ENCODE measurements at regions not wholly inside any gene's neighbourhood (a gene's known extent, or its start where the extent isn't known, plus 50 kb on each side); places are given as distances from the start of the nearest gene placed in this dataset.

DNA sequence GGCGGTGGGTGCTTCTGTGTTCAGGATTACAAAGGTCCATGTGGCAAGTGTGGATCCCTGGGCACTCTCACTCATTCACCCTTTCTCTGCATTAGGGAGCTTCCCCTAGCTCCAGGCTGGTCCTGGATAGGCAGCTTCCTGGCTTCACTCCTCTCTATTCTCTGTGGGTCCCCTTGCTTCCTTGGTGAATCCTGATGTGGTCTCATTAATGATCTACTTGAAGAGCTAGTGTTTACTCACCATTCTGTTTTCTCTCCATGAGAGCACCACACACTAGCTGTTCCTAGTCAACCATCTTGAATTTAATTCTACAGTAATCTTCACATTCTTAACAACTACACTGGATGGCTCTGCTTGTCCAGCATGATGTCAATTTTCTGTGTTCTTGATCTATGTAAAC lies 90.0 kb upstream of the PLPPR1 start:
- no peak for ATAC-seq
- ChIA-PET POLR2A (ENCODE audit: unreplicated experiment) (no interaction called here), CTCF (no interaction called here)

DNA sequence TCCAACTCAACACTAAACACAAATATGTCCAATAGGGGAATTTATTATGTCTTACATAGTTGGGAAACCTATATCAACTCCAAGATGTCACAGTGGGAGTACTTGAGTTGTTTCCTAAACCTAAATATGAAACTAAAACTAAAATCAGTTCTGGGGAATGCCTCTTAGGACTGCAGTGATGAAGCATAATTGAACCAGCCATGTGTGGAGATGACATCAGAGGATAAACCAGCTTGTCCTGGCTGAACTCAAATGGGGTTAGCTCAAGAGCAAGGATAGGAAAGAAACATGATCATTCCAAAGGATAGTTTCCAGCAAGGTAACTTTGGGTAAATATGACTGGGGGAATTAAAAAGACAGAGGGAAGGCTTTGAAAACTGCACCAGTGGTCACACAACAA lies 88.9 kb upstream of the PLPPR1 start:
- Histone ChIP-seq H3F3A (ENCODE audit: low read length, unreplicated experiment) (no peaks in the 10 kb centered on the region), H3K9me3 (ENCODE audit: low read length) (no peaks in the 10 kb centered on the region), H3K27me3 (ENCODE audit: low read length) (no peaks in the 10 kb centered on the region), H3K79me2 (ENCODE audit: low read length) (no peaks in the 10 kb centered on the region), H3K9ac (ENCODE audit: low read length) (no peak overlapping the region), H3K4me1 (ENCODE audit: insufficient read depth, low read length) (no peaks in the 10 kb centered on the region), H2AFZ (ENCODE audit: low read length) (no peak overlapping the region), H3K4me3 (ENCODE audit: low read length) (no peak overlapping the region), H3K27ac (ENCODE audit: low read length) (no peak overlapping the region), H3K9me2 (replicated peaks; ENCODE audit: low read length) (no peaks in the 10 kb centered on the region), H3K4me2 (ENCODE audit: low read length) (no peak overlapping the region), H3K36me3 (ENCODE audit: low read depth, low read length) (no peaks in the 10 kb centered on the region), H4K20me1 (ENCODE audit: low read length) (no peaks in the 10 kb centered on the region)
- ATAC-seq (no peak), DNase-seq (no peak)
- TF ChIP-seq, protein P1, sequence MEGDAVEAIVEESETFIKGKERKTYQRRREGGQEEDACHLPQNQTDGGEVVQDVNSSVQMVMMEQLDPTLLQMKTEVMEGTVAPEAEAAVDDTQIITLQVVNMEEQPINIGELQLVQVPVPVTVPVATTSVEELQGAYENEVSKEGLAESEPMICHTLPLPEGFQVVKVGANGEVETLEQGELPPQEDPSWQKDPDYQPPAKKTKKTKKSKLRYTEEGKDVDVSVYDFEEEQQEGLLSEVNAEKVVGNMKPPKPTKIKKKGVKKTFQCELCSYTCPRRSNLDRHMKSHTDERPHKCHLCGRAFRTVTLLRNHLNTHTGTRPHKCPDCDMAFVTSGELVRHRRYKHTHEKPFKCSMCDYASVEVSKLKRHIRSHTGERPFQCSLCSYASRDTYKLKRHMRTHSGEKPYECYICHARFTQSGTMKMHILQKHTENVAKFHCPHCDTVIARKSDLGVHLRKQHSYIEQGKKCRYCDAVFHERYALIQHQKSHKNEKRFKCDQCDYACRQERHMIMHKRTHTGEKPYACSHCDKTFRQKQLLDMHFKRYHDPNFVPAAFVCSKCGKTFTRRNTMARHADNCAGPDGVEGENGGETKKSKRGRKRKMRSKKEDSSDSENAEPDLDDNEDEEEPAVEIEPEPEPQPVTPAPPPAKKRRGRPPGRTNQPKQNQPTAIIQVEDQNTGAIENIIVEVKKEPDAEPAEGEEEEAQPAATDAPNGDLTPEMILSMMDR (conservative IDR thresholded peaks at IDR 0.05; ENCODE audit: low read depth, low read length), result no peak
- TF ChIP-seq EZH2 (IDR thresholded peaks at IDR 0.05; ENCODE audit: low read length, unreplicated experiment) (no peak), EZH2phosphoT487 (IDR thresholded peaks at IDR 0.05; ENCODE audit: borderline replicate concordance, low read length) (no peak)
- ChIA-PET POLR2A (ENCODE audit: unreplicated experiment) (no interaction called here), CTCF (no interaction called here)
- intact Hi-C loops (cut with micrococcal nuclease), result no loop called here
- no TSS peak for BruUV-seq (replicated peaks)

More for the DNA sequence above, 90.0 kb upstream of the PLPPR1 start:
- no peaks in the 10 kb centered on the region for H3F3A ChIP-seq (ENCODE audit: low read length, unreplicated experiment)
- no peaks in the 10 kb centered on the region for H3K36me3 ChIP-seq (ENCODE audit: low read depth, low read length)
- intact Hi-C loops (cut with micrococcal nuclease), result no loop called here
- H4K20me1 ChIP-seq (ENCODE audit: low read length), result no peaks in the 10 kb centered on the region
- H3K9me2 ChIP-seq (replicated peaks; ENCODE audit: low read length), result no peaks in the 10 kb centered on the region
- no peaks in the 10 kb centered on the region for H3K9me3 ChIP-seq (ENCODE audit: low read length)
- no peak overlapping the region for H3K4me3 ChIP-seq (ENCODE audit: low read length)
- no peaks in the 10 kb centered on the region for H3K27me3 ChIP-seq (ENCODE audit: low read length)
- no peak overlapping the region for H2AFZ ChIP-seq (ENCODE audit: low read length)
- H3K27ac ChIP-seq (ENCODE audit: low read length), result no peak overlapping the region
- H3K79me2 ChIP-seq (ENCODE audit: low read length), result no peaks in the 10 kb centered on the region
- no TSS peak for BruUV-seq (replicated peaks)
- DNase-seq, result no peak
- H3K4me2 ChIP-seq (ENCODE audit: low read length), result no peak overlapping the region
- no peak for TF ChIP-seq EZH2phosphoT487 (IDR thresholded peaks at IDR 0.05; ENCODE audit: borderline replicate concordance, low read length)
- TF ChIP-seq, protein P1 (conservative IDR thresholded peaks at IDR 0.05; ENCODE audit: low read depth, low read length), result no peak
- TF ChIP-seq EZH2 (IDR thresholded peaks at IDR 0.05; ENCODE audit: low read length, unreplicated experiment), result no peak
- no peak overlapping the region for H3K9ac ChIP-seq (ENCODE audit: low read length)
- H3K4me1 ChIP-seq (ENCODE audit: insufficient read depth, low read length), result no peaks in the 10 kb centered on the region

DNA sequence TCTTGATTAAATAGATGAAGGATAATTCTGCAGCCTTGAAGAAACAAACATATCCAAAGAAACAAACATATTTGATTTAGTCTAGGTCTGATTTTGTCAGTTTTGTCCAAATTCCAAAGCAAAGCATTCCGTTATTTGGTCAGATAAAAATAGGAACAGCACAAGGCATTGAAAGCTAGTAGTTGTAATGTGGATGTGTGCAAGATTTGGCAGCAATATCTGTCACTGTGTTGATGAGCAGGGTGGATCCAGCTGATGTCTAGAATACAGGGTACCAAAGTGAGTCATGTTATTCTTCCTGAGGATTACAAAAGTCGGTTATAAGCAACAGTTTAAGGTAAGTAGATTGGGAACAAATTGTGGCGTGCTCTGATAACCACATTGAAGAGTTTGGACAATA lies 69.3 kb upstream of the PLPPR1 start:
- no peaks in the 10 kb centered on the region for H4K20me1 ChIP-seq (ENCODE audit: low read length)
- H3K9ac ChIP-seq (ENCODE audit: low read length), result no peak overlapping the region
- no peak overlapping the region for H3K4me2 ChIP-seq (ENCODE audit: low read length)
- no peak for ATAC-seq
- no peaks in the 10 kb centered on the region for H3K79me2 ChIP-seq (ENCODE audit: low read length)
- H3K4me1 ChIP-seq (ENCODE audit: insufficient read depth, low read length), result no peaks in the 10 kb centered on the region
- TF ChIP-seq EZH2phosphoT487 (IDR thresholded peaks at IDR 0.05; ENCODE audit: borderline replicate concordance, low read length), result no peak
- TF ChIP-seq EZH2 (IDR thresholded peaks at IDR 0.05; ENCODE audit: low read length, unreplicated experiment), result no peak
- TF ChIP-seq, protein P1 (conservative IDR thresholded peaks at IDR 0.05; ENCODE audit: low read depth, low read length), result no peak
- ChIA-PET POLR2A (ENCODE audit: unreplicated experiment) (no interaction called here), CTCF (no interaction called here)
- H3F3A ChIP-seq (ENCODE audit: low read length, unreplicated experiment), result no peaks in the 10 kb centered on the region
- H3K27ac ChIP-seq (ENCODE audit: low read length), result no peak overlapping the region
- no peaks in the 10 kb centered on the region for H3K9me2 ChIP-seq (replicated peaks; ENCODE audit: low read length)
- intact Hi-C loops (cut with micrococcal nuclease), result no loop called here
- no peaks in the 10 kb centered on the region for H3K36me3 ChIP-seq (ENCODE audit: low read depth, low read length)
- DNase-seq, result no peak
- H3K27me3 ChIP-seq (ENCODE audit: low read length), result no peaks in the 10 kb centered on the region
- no TSS peak for BruUV-seq (replicated peaks)
- no peaks in the 10 kb centered on the region for H3K9me3 ChIP-seq (ENCODE audit: low read length)
- H3K4me3 ChIP-seq (ENCODE audit: low read length), result no peak overlapping the region
- H2AFZ ChIP-seq (ENCODE audit: low read length), result no peak overlapping the region

Data from PC-3 (cell line).